OCI-LY1 (cell line): ENCODE measurements at regions not wholly inside any gene's neighbourhood (a gene's known extent, or its start where the extent isn't known, plus 50 kb on each side); places are given as distances from the start of the nearest gene placed in this dataset.

Experiments
- H2AFZ ChIP-seq: fragments of 200-600 bp; sonication (generic), shearing (Covaris generic); 2 replicates; pipeline ENCODE4 v1.6.0; 2014; ENCODE audit warnings: antibody characterized with exemption, mild to moderate bottlenecking, low read length
- H3F3A ChIP-seq: fragments of 200-600 bp; sonication (generic), shearing (Covaris generic); 2 replicates; pipeline ENCODE4 v1.6.0; 2014; ENCODE audit warnings: mild to moderate bottlenecking, antibody characterized with exemption, low read length, moderate library complexity; ENCODE audit not compliant: insufficient read depth
- H3K27ac ChIP-seq: fragments of 200-600 bp; sonication (generic); 2 replicates; pipeline ENCODE4 v1.5.1; 2014; ENCODE audit warnings: low read length, mixed run types, mild to moderate bottlenecking, low read depth; ENCODE audit not compliant: poor library complexity, severe bottlenecking
- H3K27me3 ChIP-seq: fragments of 200-600 bp; sonication (generic); 2 replicates; pipeline ENCODE4 v1.6.0; 2014; ENCODE audit warnings: antibody characterized with exemption, mild to moderate bottlenecking, low read length, moderate library complexity; ENCODE audit not compliant: insufficient read depth
- H3K36me3 ChIP-seq: fragments of 200-600 bp; sonication (generic); 2 replicates; pipeline ENCODE4 v1.6.1; 2014; ENCODE audit warnings: mild to moderate bottlenecking, antibody characterized with exemption, low read length, moderate library complexity, mixed read lengths; ENCODE audit not compliant: insufficient read depth
- H3K4me1 ChIP-seq: fragments of 200-600 bp; sonication (generic); 2 replicates; pipeline ENCODE4 v1.5.1; 2014; ENCODE audit warnings: mild to moderate bottlenecking, low read length, moderate library complexity; ENCODE audit not compliant: insufficient read depth, severe bottlenecking
- H3K4me2 ChIP-seq: fragments of 200-600 bp; sonication (generic), shearing (Covaris generic); 2 replicates; pipeline ENCODE4 v1.6.1; 2014; ENCODE audit warnings: low read length
- H3K4me3 ChIP-seq: fragments of 200-600 bp; sonication (generic); 2 replicates; pipeline ENCODE4 v1.5.1; 2014; ENCODE audit warnings: low read length, low read depth, mild to moderate bottlenecking, mixed read lengths; ENCODE audit not compliant: poor library complexity, severe bottlenecking
- H3K79me2 ChIP-seq: fragments of 200-600 bp; shearing (Covaris generic); 2 replicates; pipeline ENCODE4 v1.6.1; 2016; ENCODE audit warnings: mixed run types, low read length, mixed read lengths; ENCODE audit not compliant: insufficient read depth
- H3K9ac ChIP-seq: fragments of 200-600 bp; sonication (generic), shearing (Covaris generic); 2 replicates; pipeline ENCODE4 v1.6.1; 2014; ENCODE audit warnings: mild to moderate bottlenecking, low read length, mixed read lengths
- H3K9me2 ChIP-seq: fragments of 200-600 bp; sonication (generic), shearing (Covaris generic); 2 replicates; pipeline ENCODE4 v1.6.1; 2014; ENCODE audit warnings: low read depth, mild to moderate bottlenecking, low read length, mixed read lengths
- H3K9me3 ChIP-seq: fragments of 200-600 bp; shearing (Covaris generic); 2 replicates; pipeline ENCODE4 v1.6.1; 2014; ENCODE audit warnings: low read length, mixed read lengths
- H4K20me1 ChIP-seq: fragments of 200-600 bp; sonication (generic), shearing (Covaris generic); 2 replicates; pipeline ENCODE4 v1.6.0; 2016; ENCODE audit warnings: mild to moderate bottlenecking, low read length; ENCODE audit not compliant: insufficient read depth
- CTCF ChIP-seq: fragments of 200-600 bp; sonication (generic), shearing (Covaris generic); IDR thresholded peaks from 2 replicates; pipeline ENCODE4 v1.5.1; 2017; ENCODE audit warnings: mild to moderate bottlenecking, antibody characterized with exemption, low read length, moderate library complexity, mixed read lengths
- EZH2 ChIP-seq: fragments of 200-600 bp; sonication (generic), shearing (Covaris generic); IDR thresholded peaks from 2 replicates; pipeline ENCODE4 v1.8.0; 2017; ENCODE audit warnings: borderline replicate concordance, mixed run types, mild to moderate bottlenecking, antibody characterized with exemption, low read length, moderate library complexity, mixed read lengths

GRCh38 chr6:170027647-170028043 lies 263.2 kb downstream of the DLL1 start:
- Histone ChIP-seq H3K79me2 (no peaks in the 10 kb centered on the region), H3K9me2 (no peaks in the 10 kb centered on the region), H3K27me3 (no peaks in the 10 kb centered on the region), H3K27ac (no peak overlapping the region), H3K36me3 (no peaks in the 10 kb centered on the region), H3F3A (no peaks in the 10 kb centered on the region), H2AFZ (no peak overlapping the region), H3K4me3 (no peak overlapping the region), H3K9ac (no peak overlapping the region), H3K4me1 (no peaks in the 10 kb centered on the region), H3K4me2 (no peak overlapping the region), H3K9me3 (no peaks in the 10 kb centered on the region), H4K20me1 (no peaks in the 10 kb centered on the region)
- no peak for TF ChIP-seq EZH2
- no peak for TF ChIP-seq CTCF

GRCh38 chr6:170026751-170027646 lies 263.9 kb downstream of the DLL1 start:
- no peak for TF ChIP-seq CTCF
- H3K27ac ChIP-seq: no peak overlapping the region
- no peaks in the 10 kb centered on the region for H3K9me2 ChIP-seq

GRCh38 chr6:170025935-170026750 lies 264.7 kb downstream of the DLL1 start:
- TF ChIP-seq CTCF (no peak), EZH2 (no peak)
- Histone ChIP-seq H3K4me2 (no peak overlapping the region), H2AFZ (no peak overlapping the region), H3K9me3 (no peaks in the 10 kb centered on the region), H4K20me1 (no peaks in the 10 kb centered on the region), H3K79me2 (no peaks in the 10 kb centered on the region), H3K4me1 (no peaks in the 10 kb centered on the region), H3K27me3 (no peaks in the 10 kb centered on the region), H3K27ac (no peak overlapping the region), H3K36me3 (no peaks in the 10 kb centered on the region), H3F3A (no peaks in the 10 kb centered on the region), H3K4me3 (no peak overlapping the region), H3K9ac (no peak overlapping the region), H3K9me2 (no peaks in the 10 kb centered on the region)

More at GRCh38 chr6:170026751-170027646, 263.9 kb downstream of the DLL1 start:
- H4K20me1 ChIP-seq: no peaks in the 10 kb centered on the region
- H3K4me3 ChIP-seq: no peak overlapping the region
- H3K9ac ChIP-seq: no peak overlapping the region
- no peaks in the 10 kb centered on the region for H3K36me3 ChIP-seq
- no peaks in the 10 kb centered on the region for H3F3A ChIP-seq
- H3K27me3 ChIP-seq: no peaks in the 10 kb centered on the region
- H3K4me1 ChIP-seq: no peaks in the 10 kb centered on the region
- H3K4me2 ChIP-seq: no peak overlapping the region
- no peaks in the 10 kb centered on the region for H3K9me3 ChIP-seq
- H3K79me2 ChIP-seq: no peaks in the 10 kb centered on the region
- no peak overlapping the region for H2AFZ ChIP-seq
